ENCODE measurements at regions not wholly inside any gene's neighbourhood (a gene's known extent, or its start where the extent isn't known, plus 50 kb on each side); places are given as distances from the start of the nearest gene placed in this dataset.
"Not testable (repeated sequence)": the region's sequence is repeated elsewhere in the genome, so short reads cannot be mapped to it uniquely, and the experiment has no call there.

GRCh38 chr7:149605696-149606095, 108.1 kb upstream of the ZNF746 start:
- H3K27me3 ChIP-seq (ENCODE audit: insufficient read depth, poor library complexity, severe bottlenecking) = no peaks in the 10 kb centered on the region
- DNase-seq (ENCODE audit: low read depth in 1 of 2, low spot score in 1 of 2) = no peak
- no peak overlapping the region for H3K27ac ChIP-seq (replicated peaks)
- no peak for TF ChIP-seq POLR2AphosphoS5 (IDR thresholded peaks at IDR 0.05; ENCODE audit: low read depth)
- no peak for TF ChIP-seq SPI1 (IDR thresholded peaks at IDR 0.05; ENCODE audit: borderline replicate concordance, low read depth)
- no peak for TF ChIP-seq CTCF (IDR thresholded peaks at IDR 0.05; ENCODE audit: insufficient read depth, low read length)
- TF ChIP-seq GABPA (IDR thresholded peaks at IDR 0.05; ENCODE audit: low read depth) = no peak
- no peak for TF ChIP-seq REST (IDR thresholded peaks at IDR 0.05; ENCODE audit: insufficient replicate concordance, low read depth)
- H3K4me3 ChIP-seq (replicated peaks; ENCODE audit: insufficient read depth, low read length) = no peak overlapping the region

- peak in 1 of 2 experiments; percentile 28 for DNase-seq (ENCODE audit: low read depth in 1 of 2, low spot score in 1 of 2)
- TF ChIP-seq CTCF (IDR thresholded peaks at IDR 0.05; ENCODE audit: insufficient read depth, low read length) = no peak
- no peak for TF ChIP-seq GABPA (IDR thresholded peaks at IDR 0.05; ENCODE audit: low read depth)
- TF ChIP-seq SPI1 (IDR thresholded peaks at IDR 0.05; ENCODE audit: borderline replicate concordance, low read depth) = no peak
- no peak for TF ChIP-seq POLR2AphosphoS5 (IDR thresholded peaks at IDR 0.05; ENCODE audit: low read depth)
- TF ChIP-seq REST (IDR thresholded peaks at IDR 0.05; ENCODE audit: insufficient replicate concordance, low read depth) = no peak
- H3K27ac ChIP-seq (replicated peaks) = no peak overlapping the region
- no peaks in the 10 kb centered on the region for H3K27me3 ChIP-seq (ENCODE audit: insufficient read depth, poor library complexity, severe bottlenecking)
- H3K4me3 ChIP-seq (replicated peaks; ENCODE audit: insufficient read depth, low read length) = no peak overlapping the region
Measured at GRCh38 chr7:149604521-149604920, 106.9 kb upstream of the ZNF746 start.

GRCh38 chr7:149600669-149601330, 103.2 kb upstream of the ZNF746 start:
- not testable (repeated sequence) for H3K4me3 ChIP-seq (replicated peaks; ENCODE audit: insufficient read depth, low read length); H3K27me3 ChIP-seq (ENCODE audit: insufficient read depth, poor library complexity, severe bottlenecking); H3K27ac ChIP-seq (replicated peaks)
- TF ChIP-seq SPI1 (IDR thresholded peaks at IDR 0.05; ENCODE audit: borderline replicate concordance, low read depth) = peak; percentile 62; the same call in 1 of the 2 replicates
- DNase-seq (ENCODE audit: low read depth in 1 of 2, low spot score in 1 of 2) = peak in 1 of 2 experiments; percentile 10

DNA sequence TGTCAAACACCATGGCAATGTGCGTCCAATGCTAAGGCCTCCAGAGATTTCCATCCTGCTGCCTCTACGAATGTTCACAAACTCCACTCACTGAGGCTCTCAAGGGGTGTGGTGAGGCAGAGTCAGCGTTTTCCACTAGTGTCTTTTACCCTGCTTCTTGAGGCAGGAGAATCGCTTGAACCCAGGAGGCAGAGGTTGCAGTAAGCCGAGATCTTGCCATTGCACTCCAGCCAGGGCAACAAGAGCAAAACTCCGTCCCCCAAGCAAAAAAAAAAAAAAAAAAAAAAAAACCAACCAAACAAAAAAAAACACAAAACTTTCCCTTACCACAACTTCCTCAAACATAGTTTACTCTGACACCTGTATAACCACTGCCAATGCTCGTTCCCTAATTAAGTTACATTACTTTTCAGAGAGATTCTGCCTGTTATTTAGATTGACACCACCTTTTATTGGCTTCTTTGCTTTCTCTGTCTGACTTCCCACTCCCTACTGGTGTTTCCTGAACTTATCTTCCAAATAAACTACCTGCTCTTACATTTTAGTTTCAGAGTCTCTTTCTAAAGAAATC, 102.1 kb upstream of the ZNF746 start:
- H3K4me3 ChIP-seq (replicated peaks; ENCODE audit: insufficient read depth, low read length) = no peak overlapping the region
- H3K27ac ChIP-seq (replicated peaks) = no peak overlapping the region; the same call in 1 of the 2 replicates
- peak in 1 of 2 experiments; percentile 19 for DNase-seq (ENCODE audit: low read depth in 1 of 2, low spot score in 1 of 2)
- no peaks in the 10 kb centered on the region for H3K27me3 ChIP-seq (ENCODE audit: insufficient read depth, poor library complexity, severe bottlenecking)
- no peak for TF ChIP-seq GABPA (IDR thresholded peaks at IDR 0.05; ENCODE audit: low read depth)
- TF ChIP-seq REST (IDR thresholded peaks at IDR 0.05; ENCODE audit: insufficient replicate concordance, low read depth) = no peak
- no peak for TF ChIP-seq CTCF (IDR thresholded peaks at IDR 0.05; ENCODE audit: insufficient read depth, low read length)
- TF ChIP-seq SPI1 (IDR thresholded peaks at IDR 0.05; ENCODE audit: borderline replicate concordance, low read depth) = no peak
- no peak for TF ChIP-seq POLR2AphosphoS5 (IDR thresholded peaks at IDR 0.05; ENCODE audit: low read depth)
